ENCODE measurements at regions not wholly inside any gene's neighbourhood (a gene's known extent, or its start where the extent isn't known, plus 50 kb on each side); places are given as distances from the start of the nearest gene placed in this dataset.

- TF ChIP-seq CTCF (conservative IDR thresholded peaks at IDR 0.05) = no peak
- no peak overlapping the region for H3K27ac ChIP-seq
These were observed 754.8 kb downstream of the QKI start for GRCh38 chr6:164169355-164169754.

- no peak overlapping the region for H3K27ac ChIP-seq
- TF ChIP-seq CTCF (conservative IDR thresholded peaks at IDR 0.05) = no peak
These were observed 754.1 kb downstream of the QKI start for GRCh38 chr6:164168595-164168994.

GRCh38 chr6:164167873-164168405 lies 753.4 kb downstream of the QKI start:
- no peak overlapping the region for H3K27ac ChIP-seq
- no peak for TF ChIP-seq CTCF (conservative IDR thresholded peaks at IDR 0.05)

GRCh38 chr6:164166996-164167395 lies 752.5 kb downstream of the QKI start:
- no peak overlapping the region for H3K27ac ChIP-seq
- no peak for TF ChIP-seq CTCF (conservative IDR thresholded peaks at IDR 0.05)

- TF ChIP-seq CTCF (conservative IDR thresholded peaks at IDR 0.05) = no peak
- H3K27ac ChIP-seq = no peak overlapping the region
These were observed 752.0 kb downstream of the QKI start for GRCh38 chr6:164166515-164166914.

- H3K27ac ChIP-seq = no peak overlapping the region
- TF ChIP-seq CTCF (conservative IDR thresholded peaks at IDR 0.05) = no peak
These were observed 750.4 kb downstream of the QKI start for GRCh38 chr6:164164876-164165275.

GRCh38 chr6:164163239-164163638 lies 748.7 kb downstream of the QKI start:
- no peak overlapping the region for H3K27ac ChIP-seq
- no peak for TF ChIP-seq CTCF (conservative IDR thresholded peaks at IDR 0.05)
